Heart left ventricle (tissue), 13 donors: ENCODE measurements at regions not wholly inside any gene's neighbourhood (a gene's known extent, or its start where the extent isn't known, plus 50 kb on each side); places are given as distances from the start of the nearest gene placed in this dataset.

Source experiments
- CTCF ChIP-seq, 12 donors: fragments of 200-600 bp; sonication (generic) in 4 of 12; IDR thresholded peaks; one replicate each; pipeline versions ENCODE4 v1.5.0 to v1.8.0; 2018 to 2022; ENCODE audit warnings: antibody characterized with exemption in 12 of 12, mild to moderate bottlenecking in 5 of 12
- POLR2A ChIP-seq, 2 donors: fragments of 450-650 bp; IDR thresholded peaks; one replicate each; pipeline ENCODE4 v1.6.1; 2017; ENCODE audit warnings: antibody characterized with exemption in 2 of 2, mild to moderate bottlenecking in 2 of 2, moderate library complexity in 2 of 2
- donor health status: ischemic (EF 13 %, LVEDD 7.1; RV severe dilation, severe dysfunction).
- donor health status: DM: no; HTN: yes; CAD: no.
- donor health status: DM: no; HTN: no; CAD: no.
- donor health status: ischemic (EF 25% LVEDD 6.9; RV normal size, moderate dysfunction).
- donor health status: ischemic (EF 25% LVEDD 5.7; RV mildly dilated, moderate dysfunction).
- donor health status: ischemic (EF 35%, LVEDD 5.7; RV mildly dilated, moderate dysfunction).
- donor health status: nonischemic (EF 11% LVEDD 7.7; RV severe dilation, severe dysfunction).
- donor health status: DM: yes; HTN: yes; CAD: no.
- donor health status: PGD.
- donor health status: ischemic (EF 29% LVEDD 5.4; RV normal size, mild dysfunction).
- donor health status: nonischemic (EF 23%, LVEDD 6.1; RV moderate dilation, normal function).

- no peak for TF ChIP-seq CTCF (IDR thresholded peaks at IDR 0.05)
- TF ChIP-seq POLR2A (IDR thresholded peaks at IDR 0.05), result no peak
Observed at GRCh38 chr16:66026787-66027330, 339.6 kb upstream of the CDH5 start.
